ENCODE measurements at regions not wholly inside any gene's neighbourhood (a gene's known extent, or its start where the extent isn't known, plus 50 kb on each side); places are given as distances from the start of the nearest gene placed in this dataset.

DNA sequence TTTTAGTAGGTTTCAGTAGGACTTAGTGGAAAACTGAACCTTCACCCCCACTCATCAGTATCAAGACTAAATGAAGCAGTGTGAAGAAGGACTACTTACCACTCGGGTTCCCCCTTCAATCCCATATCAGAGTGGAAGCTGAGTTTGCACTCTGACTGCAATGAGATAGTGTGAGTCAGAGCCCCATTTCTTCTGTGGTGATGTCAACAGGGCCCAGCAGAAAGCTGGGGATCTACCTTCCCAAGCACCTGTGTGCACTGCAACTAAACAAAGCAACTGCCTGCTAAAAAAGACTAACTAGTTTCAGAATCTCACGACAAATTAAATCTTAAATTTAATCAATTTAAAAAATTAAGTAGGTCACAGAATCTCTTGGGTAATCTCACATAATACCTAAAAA is 1837.0 kb upstream of the PCDH7 start:
- CTCF ChIA-PET, result no interaction called here
- Mint-ChIP-seq H3K4me1 (ENCODE audit: low read depth) (no peaks in the 10 kb centered on the region), H3K9me3 (peaks cover 2% of the 10 kb centered on the region)

DNA sequence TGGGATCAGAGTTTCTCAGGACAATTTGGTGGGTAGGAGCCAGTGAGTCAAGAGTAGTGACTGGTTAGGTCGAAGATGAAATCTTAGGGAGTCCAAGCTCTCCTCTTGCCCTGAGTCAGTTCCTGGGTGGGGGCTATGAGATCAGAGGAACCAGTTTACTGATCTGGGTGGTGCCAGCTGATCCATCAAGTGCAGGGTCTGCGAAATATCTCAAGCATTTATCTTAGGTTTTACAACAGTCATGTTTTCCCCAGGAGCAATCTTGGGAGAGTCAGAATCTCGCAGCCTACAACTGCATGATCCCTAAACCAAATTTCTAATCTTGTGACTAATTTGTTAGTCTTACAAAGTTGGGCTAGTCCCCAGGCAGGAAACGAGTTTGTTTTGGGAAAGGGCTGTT is 1833.2 kb upstream of the PCDH7 start:
- H3K27me3 Mint-ChIP-seq (ENCODE audit: low read depth), result no peaks in the 10 kb centered on the region
- H3K9me3 Mint-ChIP-seq, result peaks cover 4% of the 10 kb centered on the region
- H3K4me3 Mint-ChIP-seq, result no peak overlapping the region
- intact Hi-C loops (cut with micrococcal nuclease), result no loop called here
- no peak overlapping the region for H3K27ac Mint-ChIP-seq
- CTCF ChIA-PET, result no interaction called here
- no peaks in the 10 kb centered on the region for H3K36me3 Mint-ChIP-seq (ENCODE audit: low read depth)
- no peak for DNase-seq
- no peaks in the 10 kb centered on the region for H3K4me1 Mint-ChIP-seq (ENCODE audit: low read depth)

More for the DNA sequence above, 1837.0 kb upstream of the PCDH7 start:
- Mint-ChIP-seq H3K27me3 (ENCODE audit: low read depth) (no peaks in the 10 kb centered on the region), H3K27ac (no peak overlapping the region), H3K36me3 (ENCODE audit: low read depth) (no peaks in the 10 kb centered on the region), H3K4me3 (no peak overlapping the region)
- no peak for DNase-seq
- intact Hi-C loops (cut with micrococcal nuclease), result no loop called here

GRCh38 chr4:28890949-28891775 is 1829.0 kb upstream of the PCDH7 start:
- Mint-ChIP-seq H3K4me1 (ENCODE audit: low read depth) (no peaks in the 10 kb centered on the region), H3K36me3 (ENCODE audit: low read depth) (no peaks in the 10 kb centered on the region), H3K27me3 (ENCODE audit: low read depth) (no peaks in the 10 kb centered on the region), H3K9me3 (peaks cover 9% of the 10 kb centered on the region), H3K27ac (no peak overlapping the region), H3K4me3 (no peak overlapping the region)
- intact Hi-C loops (cut with micrococcal nuclease), result no loop called here
- CTCF ChIA-PET, result no interaction called here
- no peak for DNase-seq

GRCh38 chr4:28913466-28913865 is 1806.7 kb upstream of the PCDH7 start:
- H3K36me3 Mint-ChIP-seq (ENCODE audit: low read depth), result no peaks in the 10 kb centered on the region
- no peak overlapping the region for H3K4me3 Mint-ChIP-seq
- intact Hi-C loops (cut with micrococcal nuclease), result no loop called here
- no peak for DNase-seq
- H3K27ac Mint-ChIP-seq, result no peak overlapping the region
- H3K27me3 Mint-ChIP-seq (ENCODE audit: low read depth), result no peaks in the 10 kb centered on the region
- H3K9me3 Mint-ChIP-seq, result peaks cover 5% of the 10 kb centered on the region
- H3K4me1 Mint-ChIP-seq (ENCODE audit: low read depth), result no peaks in the 10 kb centered on the region
- CTCF ChIA-PET, result interaction anchor here (1.2 kb wide), 1 partner anchor 9 kb away, joined by 3 read pairs; no protein-coding TSS in a partner anchor

GRCh38 chr4:28916585-28916984 is 1803.6 kb upstream of the PCDH7 start:
- CTCF ChIA-PET, result no interaction called here
- Mint-ChIP-seq H3K4me3 (no peak overlapping the region), H3K27me3 (ENCODE audit: low read depth) (no peaks in the 10 kb centered on the region), H3K36me3 (ENCODE audit: low read depth) (no peaks in the 10 kb centered on the region), H3K9me3 (peaks cover 1% of the 10 kb centered on the region), H3K27ac (no peak overlapping the region), H3K4me1 (ENCODE audit: low read depth) (no peaks in the 10 kb centered on the region)
- no peak for DNase-seq
- intact Hi-C loops (cut with micrococcal nuclease), result no loop called here

DNA sequence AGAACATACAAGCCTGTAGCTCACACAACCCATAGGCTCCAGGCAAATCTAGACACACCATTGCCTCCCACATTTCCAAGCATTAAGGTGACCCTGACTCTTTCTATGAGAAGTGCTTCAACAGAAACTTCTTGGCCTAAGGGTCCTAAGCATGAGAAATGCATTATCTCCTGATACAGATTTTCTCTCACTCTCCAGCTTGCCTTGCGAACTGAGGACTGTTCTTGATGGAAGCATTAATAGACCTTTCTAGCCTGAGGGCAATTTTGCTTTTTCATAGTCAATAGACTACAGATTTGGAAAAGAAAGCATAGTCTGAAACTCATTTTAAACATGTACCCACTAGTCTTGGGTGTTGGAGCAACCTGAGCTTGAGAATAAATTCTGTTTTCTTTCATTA is 1801.3 kb upstream of the PCDH7 start:
- intact Hi-C loops (cut with micrococcal nuclease), result no loop called here
- CTCF ChIA-PET, result no interaction called here
- no peaks in the 10 kb centered on the region for H3K4me1 Mint-ChIP-seq (ENCODE audit: low read depth)
- H3K36me3 Mint-ChIP-seq (ENCODE audit: low read depth), result no peaks in the 10 kb centered on the region
- no peak overlapping the region for H3K27ac Mint-ChIP-seq
- no peak overlapping the region for H3K4me3 Mint-ChIP-seq
- no peak for DNase-seq
- peaks cover 1% of the 10 kb centered on the region for H3K9me3 Mint-ChIP-seq
- H3K27me3 Mint-ChIP-seq (ENCODE audit: low read depth), result no peaks in the 10 kb centered on the region

GRCh38 chr4:28921886-28922285 is 1798.3 kb upstream of the PCDH7 start:
- Mint-ChIP-seq H3K27me3 (ENCODE audit: low read depth) (no peaks in the 10 kb centered on the region), H3K27ac (no peak overlapping the region), H3K4me3 (no peak overlapping the region), H3K36me3 (ENCODE audit: low read depth) (no peaks in the 10 kb centered on the region), H3K9me3 (peaks cover 4% of the 10 kb centered on the region), H3K4me1 (ENCODE audit: low read depth) (no peaks in the 10 kb centered on the region)
- intact Hi-C loops (cut with micrococcal nuclease), result no loop called here
- no peak for DNase-seq
- CTCF ChIA-PET, result no interaction called here

GRCh38 chr4:28926156-28926555 is 1794.0 kb upstream of the PCDH7 start:
- DNase-seq, result no peak
- Mint-ChIP-seq H3K36me3 (ENCODE audit: low read depth) (no peaks in the 10 kb centered on the region), H3K4me1 (ENCODE audit: low read depth) (no peaks in the 10 kb centered on the region), H3K9me3 (peaks cover 3% of the 10 kb centered on the region), H3K27ac (no peak overlapping the region), H3K4me3 (no peak overlapping the region), H3K27me3 (ENCODE audit: low read depth) (no peaks in the 10 kb centered on the region)
- CTCF ChIA-PET, result interaction anchor here (0.6 kb wide), 1 partner anchor 225 kb away, joined by 3 read pairs; no protein-coding TSS in a partner anchor
- intact Hi-C loops (cut with micrococcal nuclease), result no loop called here

DNA sequence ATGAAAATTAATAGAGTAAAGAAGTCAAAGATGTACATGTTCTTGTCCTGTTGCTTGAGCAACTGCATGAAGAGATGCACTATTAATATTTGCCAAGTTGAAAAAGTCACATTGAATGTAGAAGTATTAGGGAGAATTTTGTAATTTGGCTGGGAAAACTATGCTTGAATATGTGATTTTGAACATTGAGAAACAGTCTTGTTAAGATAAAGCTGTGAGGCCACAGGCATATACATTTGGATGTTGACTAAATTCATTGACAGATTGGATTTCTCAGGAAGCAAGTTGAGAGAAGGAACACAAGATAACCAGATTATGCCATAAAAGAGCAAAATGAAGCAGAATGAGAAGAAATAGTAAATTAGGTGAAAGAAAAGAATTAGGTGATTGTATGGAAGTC is 1777.5 kb upstream of the PCDH7 start:
- peaks cover 15% of the 10 kb centered on the region for H3K9me3 Mint-ChIP-seq
- DNase-seq, result no peak
- H3K36me3 Mint-ChIP-seq (ENCODE audit: low read depth), result no peaks in the 10 kb centered on the region
- intact Hi-C loops (cut with micrococcal nuclease), result no loop called here
- CTCF ChIA-PET, result no interaction called here
- H3K27me3 Mint-ChIP-seq (ENCODE audit: low read depth), result no peaks in the 10 kb centered on the region
- no peak overlapping the region for H3K27ac Mint-ChIP-seq
- H3K4me3 Mint-ChIP-seq, result no peak overlapping the region
- H3K4me1 Mint-ChIP-seq (ENCODE audit: low read depth), result no peaks in the 10 kb centered on the region

GRCh38 chr4:28947374-28947773 is 1772.8 kb upstream of the PCDH7 start:
- Mint-ChIP-seq H3K36me3 (ENCODE audit: low read depth) (no peaks in the 10 kb centered on the region), H3K27me3 (ENCODE audit: low read depth) (no peaks in the 10 kb centered on the region), H3K4me3 (no peak overlapping the region), H3K27ac (no peak overlapping the region), H3K4me1 (ENCODE audit: low read depth) (no peaks in the 10 kb centered on the region), H3K9me3 (peaks cover 17% of the 10 kb centered on the region)
- intact Hi-C loops (cut with micrococcal nuclease), result no loop called here
- DNase-seq, result no peak
- CTCF ChIA-PET, result interaction anchor here (0.7 kb wide), 1 partner anchor 344 kb away, joined by 3 read pairs; no protein-coding TSS in a partner anchor

DNA sequence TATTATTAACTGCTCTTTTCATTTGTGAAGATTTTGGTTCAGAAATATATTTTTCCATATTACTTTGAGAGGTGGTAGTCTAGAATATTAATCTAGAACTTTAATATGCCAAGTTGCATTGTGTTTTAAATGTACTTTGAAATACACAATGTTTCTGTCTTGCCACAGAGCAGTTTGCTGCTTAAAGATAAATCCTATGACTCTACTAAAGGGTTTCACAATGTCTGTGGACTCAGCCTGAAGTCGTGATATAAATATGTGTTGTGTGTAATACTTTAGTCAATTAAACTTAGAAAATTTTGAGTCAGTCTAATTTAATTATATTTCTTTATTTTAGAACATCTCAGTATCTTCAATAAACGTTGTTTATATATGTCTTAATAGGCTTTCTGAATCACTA is 1771.7 kb upstream of the PCDH7 start:
- H3K27ac Mint-ChIP-seq, result no peak overlapping the region
- no peaks in the 10 kb centered on the region for H3K4me1 Mint-ChIP-seq (ENCODE audit: low read depth)
- no peaks in the 10 kb centered on the region for H3K27me3 Mint-ChIP-seq (ENCODE audit: low read depth)
- H3K4me3 Mint-ChIP-seq, result no peak overlapping the region
- CTCF ChIA-PET, result no interaction called here
- intact Hi-C loops (cut with micrococcal nuclease), result no loop called here
- DNase-seq, result no peak
- no peaks in the 10 kb centered on the region for H3K36me3 Mint-ChIP-seq (ENCODE audit: low read depth)
- peaks cover 13% of the 10 kb centered on the region for H3K9me3 Mint-ChIP-seq

- H3K4me3 Mint-ChIP-seq, result no peak overlapping the region
- intact Hi-C loops (cut with micrococcal nuclease), result no loop called here
- no peaks in the 10 kb centered on the region for H3K36me3 Mint-ChIP-seq (ENCODE audit: low read depth)
- H3K27me3 Mint-ChIP-seq (ENCODE audit: low read depth), result no peaks in the 10 kb centered on the region
- DNase-seq, result no peak
- CTCF ChIA-PET, result no interaction called here
- H3K4me1 Mint-ChIP-seq (ENCODE audit: low read depth), result no peaks in the 10 kb centered on the region
- peaks cover 2% of the 10 kb centered on the region for H3K9me3 Mint-ChIP-seq
- H3K27ac Mint-ChIP-seq, result no peak overlapping the region
These were observed 1753.2 kb upstream of the PCDH7 start for GRCh38 chr4:28966982-28967381.

GRCh38 chr4:28973587-28974350 is 1746.4 kb upstream of the PCDH7 start:
- Mint-ChIP-seq H3K4me1 (ENCODE audit: low read depth) (no peaks in the 10 kb centered on the region), H3K27me3 (ENCODE audit: low read depth) (no peaks in the 10 kb centered on the region), H3K9me3 (no peaks in the 10 kb centered on the region), H3K4me3 (no peak overlapping the region), H3K36me3 (ENCODE audit: low read depth) (no peaks in the 10 kb centered on the region), H3K27ac (no peak overlapping the region)
- CTCF ChIA-PET, result no interaction called here
- no peak for DNase-seq
- intact Hi-C loops (cut with micrococcal nuclease), result no loop called here
